ENCODE measurements at regions not wholly inside any gene's neighbourhood (a gene's known extent, or its start where the extent isn't known, plus 50 kb on each side); places are given as distances from the start of the nearest gene placed in this dataset.

DNA sequence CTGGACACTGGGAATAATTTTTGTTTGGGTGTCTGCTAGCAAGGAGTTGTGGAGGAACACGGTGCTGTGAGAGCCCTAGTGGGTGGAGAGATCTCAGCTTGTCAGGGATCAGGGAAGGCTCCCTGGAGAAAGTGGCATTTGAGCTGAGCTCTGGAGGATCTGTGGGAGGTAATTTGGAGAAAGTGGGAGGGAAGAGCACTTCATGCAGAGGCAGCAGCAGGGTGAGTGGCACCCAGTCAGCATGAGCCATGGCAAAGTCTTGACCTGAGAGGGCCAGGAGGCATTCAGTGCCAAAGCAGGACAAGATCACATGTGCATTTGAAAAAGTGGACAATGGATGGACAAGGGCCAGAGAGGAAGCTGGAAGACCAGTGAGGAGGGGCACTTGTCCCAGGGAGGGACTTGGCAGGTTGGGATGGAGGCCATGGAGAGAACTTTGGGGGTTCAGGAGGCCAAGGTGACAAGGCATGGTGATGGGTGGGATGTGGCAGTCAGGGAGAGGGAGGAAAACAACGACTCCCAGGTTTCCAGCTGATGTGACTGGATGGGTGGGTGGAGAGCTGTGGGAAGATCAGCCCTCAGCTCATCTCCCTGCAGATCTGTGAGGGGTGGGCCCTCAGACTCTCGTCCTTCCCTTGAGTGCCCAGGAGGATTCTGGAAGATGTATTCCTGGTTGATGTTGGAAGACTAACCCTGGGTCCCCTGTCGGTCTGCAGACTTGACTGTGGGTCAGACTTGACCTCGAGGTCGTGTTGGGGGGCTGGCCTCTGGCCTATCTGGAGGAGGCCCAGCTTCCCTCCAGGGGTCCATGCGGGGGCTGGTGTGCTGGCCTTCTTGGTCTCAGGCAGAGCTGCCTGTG lies 68.9 kb upstream of the PITX1 start:
- no peaks in the 10 kb centered on the region for H3K9me2 ChIP-seq
- no peaks in the 10 kb centered on the region for H3F3A ChIP-seq (replicated peaks; ENCODE audit: insufficient read depth)
- 36% methylated on average over 4 of the region's 7 CpGs for WGBS (ENCODE audit: low lambda C conversion rate)
- H4K20me1 ChIP-seq (ENCODE audit: insufficient read depth): no peaks in the 10 kb centered on the region
- CTCF ChIA-PET: interaction anchor here (0.8 kb wide), 1 partner anchor 20 kb away, joined by 3 read pairs; no protein-coding TSS in a partner anchor
- H3K9ac ChIP-seq: no peak overlapping the region
- H3K36me3 ChIP-seq (replicated peaks in 1 of 2; ENCODE audit: control insufficient read depth in 1 of 2, insufficient read depth in 2 of 2, low read length in 1 of 2): no peaks in the 10 kb centered on the region
- H2AFZ ChIP-seq (ENCODE audit: low read depth): no peak overlapping the region
- H3K4me2 ChIP-seq: no peak overlapping the region
- H3K27ac ChIP-seq (ENCODE audit: low read depth in 2 of 2, low read length in 1 of 2): no peak overlapping the region
- no peaks in the 10 kb centered on the region for H3K9me3 ChIP-seq
- peaks cover 29% of the 10 kb centered on the region; the same call in 1 of the 2 replicates for H3K27me3 ChIP-seq (ENCODE audit: insufficient read depth)
- no peaks in the 10 kb centered on the region for H3K79me2 ChIP-seq (ENCODE audit: insufficient read depth)
- no peak overlapping the region for H3K4me3 ChIP-seq (ENCODE audit: low read depth in 2 of 2, low read length in 1 of 2)
- TF ChIP-seq TAF1 (IDR thresholded peaks at IDR 0.05; ENCODE audit: borderline replicate concordance, low read depth, low read length) (no peak), RXRA (IDR thresholded peaks at IDR 0.05; ENCODE audit: borderline replicate concordance, low read depth) (no peak), TEAD4 (IDR thresholded peaks at IDR 0.05; ENCODE audit: borderline replicate concordance, insufficient read depth) (no peak), MEF2A (IDR thresholded peaks at IDR 0.05; ENCODE audit: borderline replicate concordance, low read depth) (no peak)
- POLR2A ChIA-PET: no interaction called here
- DNase-seq: no peak
- H3K4me1 ChIP-seq (ENCODE audit: control insufficient read depth in 1 of 2, insufficient read depth in 2 of 2, low read depth in 1 of 2, low read length in 1 of 2): no peaks in the 10 kb centered on the region

DNA sequence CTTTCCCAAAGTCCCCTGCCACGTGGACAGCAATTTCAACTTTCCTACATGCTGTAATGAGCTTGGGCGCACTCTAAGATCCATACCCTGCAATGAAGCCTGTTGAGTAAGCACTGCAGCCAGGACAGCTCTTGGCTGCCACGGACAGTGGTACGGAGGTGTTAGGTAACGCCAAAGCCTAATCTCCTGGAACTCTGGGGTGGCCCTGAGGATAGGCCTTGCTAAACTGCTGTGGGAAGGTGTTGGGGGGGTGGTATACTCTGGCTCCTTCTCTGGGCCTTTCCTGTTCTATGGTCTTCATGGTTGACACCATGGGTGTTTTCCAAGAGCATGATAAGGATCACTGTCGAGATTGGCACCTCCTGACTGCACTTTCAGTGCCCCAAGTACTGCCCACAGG lies 66.4 kb upstream of the PITX1 start:
- no peak for DNase-seq
- no peak for TF ChIP-seq ELF1 (IDR thresholded peaks at IDR 0.05)
- TF ChIP-seq TCF12 (IDR thresholded peaks at IDR 0.05): no peak
- TF ChIP-seq, protein P1, sequence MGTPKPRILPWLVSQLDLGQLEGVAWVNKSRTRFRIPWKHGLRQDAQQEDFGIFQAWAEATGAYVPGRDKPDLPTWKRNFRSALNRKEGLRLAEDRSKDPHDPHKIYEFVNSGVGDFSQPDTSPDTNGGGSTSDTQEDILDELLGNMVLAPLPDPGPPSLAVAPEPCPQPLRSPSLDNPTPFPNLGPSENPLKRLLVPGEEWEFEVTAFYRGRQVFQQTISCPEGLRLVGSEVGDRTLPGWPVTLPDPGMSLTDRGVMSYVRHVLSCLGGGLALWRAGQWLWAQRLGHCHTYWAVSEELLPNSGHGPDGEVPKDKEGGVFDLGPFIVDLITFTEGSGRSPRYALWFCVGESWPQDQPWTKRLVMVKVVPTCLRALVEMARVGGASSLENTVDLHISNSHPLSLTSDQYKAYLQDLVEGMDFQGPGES (IDR thresholded peaks at IDR 0.05; ENCODE audit: low read depth, low read length): no peak
- no peak for TF ChIP-seq FOXM1 (IDR thresholded peaks at IDR 0.05; ENCODE audit: low read depth)
- no peak for TF ChIP-seq FOSL2 (IDR thresholded peaks at IDR 0.05; ENCODE audit: borderline replicate concordance, low read depth)
- no peak for TF ChIP-seq CHD2 (IDR thresholded peaks at IDR 0.05; ENCODE audit: low read length, partially characterized antibody)
- TF ChIP-seq MAX (IDR thresholded peaks at IDR 0.05; ENCODE audit: low read depth): no peak
- no peak for TF ChIP-seq TEAD4 (IDR thresholded peaks at IDR 0.05; ENCODE audit: borderline replicate concordance, insufficient read depth)
- no peak for TF ChIP-seq ZBTB33 (IDR thresholded peaks at IDR 0.05; ENCODE audit: borderline replicate concordance, low read depth)
- no peak for TF ChIP-seq RAD21 (IDR thresholded peaks at IDR 0.05; ENCODE audit: low read length)
- no peak for TF ChIP-seq MXI1 (IDR thresholded peaks at IDR 0.05; ENCODE audit: low read depth, low read length)
- no peak for TF ChIP-seq SMC3 (IDR thresholded peaks at IDR 0.05; ENCODE audit: low read depth, low read length)
- Histone ChIP-seq H3K9me3 (no peaks in the 10 kb centered on the region), H3K79me2 (ENCODE audit: insufficient read depth) (no peaks in the 10 kb centered on the region), H3K4me3 (ENCODE audit: low read depth in 2 of 2, low read length in 1 of 2) (no peak overlapping the region), H3K27ac (ENCODE audit: low read depth in 2 of 2, low read length in 1 of 2) (no peak overlapping the region), H3K9ac (no peak overlapping the region), H3K9me2 (no peaks in the 10 kb centered on the region), H3F3A (replicated peaks; ENCODE audit: insufficient read depth) (no peaks in the 10 kb centered on the region), H2AFZ (ENCODE audit: low read depth) (no peak overlapping the region), H3K4me1 (ENCODE audit: control insufficient read depth in 1 of 2, insufficient read depth in 2 of 2, low read depth in 1 of 2, low read length in 1 of 2) (no peaks in the 10 kb centered on the region), H3K27me3 (ENCODE audit: insufficient read depth) (peaks cover 29% of the 10 kb centered on the region; the same call in 1 of the 2 replicates), H4K20me1 (ENCODE audit: insufficient read depth) (no peaks in the 10 kb centered on the region), H3K36me3 (replicated peaks in 1 of 2; ENCODE audit: control insufficient read depth in 1 of 2, insufficient read depth in 2 of 2, low read length in 1 of 2) (no peaks in the 10 kb centered on the region), H3K4me2 (no peak overlapping the region)
- POLR2A ChIA-PET: no interaction called here
- CTCF ChIA-PET: no interaction called here
- WGBS (ENCODE audit: low lambda C conversion rate): 33% methylated on average over 4 of the region's 6 CpGs
